Hepatocyte (in vitro differentiated cells): ENCODE measurements at regions not wholly inside any gene's neighbourhood (a gene's known extent, or its start where the extent isn't known, plus 50 kb on each side); places are given as distances from the start of the nearest gene placed in this dataset.
A peak's percentile ranks its signal among the peaks of the same experiment; 100 is the strongest.
"Not testable (repeated sequence)": the region's sequence is repeated elsewhere in the genome, so short reads cannot be mapped to it uniquely, and the experiment has no call there.

Experiments
- DNase-seq: peaks from one replicate; pipeline ENCODE4 v3.0.0-alpha.2; 2016; ENCODE audit warnings: low spot score
- H2AFZ ChIP-seq: fragments of 200-600 bp; sonication (generic); 2 replicates; pipeline ENCODE4 v1.6.0; 2016; ENCODE audit warnings: antibody characterized with exemption, mild to moderate bottlenecking
- H3K27ac ChIP-seq: fragments of 200-600 bp; sonication (generic); 2 replicates; pipeline ENCODE4 v1.5.1; 2016; ENCODE audit warnings: mild to moderate bottlenecking
- H3K27me3 ChIP-seq: fragments of 200-600 bp; sonication (generic); 2 replicates; pipeline ENCODE4 v1.6.1; 2016
- H3K36me3 ChIP-seq: fragments of 200-600 bp; sonication (generic); replicated peaks from 2 replicates; pipeline ENCODE4 v1.5.1; 2016; ENCODE audit warnings: low read depth; ENCODE audit not compliant: insufficient read depth
- H3K4me1 ChIP-seq: fragments of 200-600 bp; sonication (generic); 2 replicates; pipeline ENCODE4 v1.5.1; 2016; ENCODE audit warnings: mild to moderate bottlenecking, moderate library complexity; ENCODE audit not compliant: insufficient read depth
- H3K4me2 ChIP-seq: fragments of 200-600 bp; sonication (generic); 2 replicates; pipeline ENCODE4 v1.6.0; 2016
- H3K4me3 ChIP-seq: fragments of 200-600 bp; sonication (generic); 2 replicates; pipeline ENCODE4 v1.5.1; 2016; ENCODE audit warnings: mild to moderate bottlenecking
- H3K79me2 ChIP-seq: fragments of 200-600 bp; sonication (generic); 2 replicates; pipeline ENCODE4 v1.6.0; 2017; ENCODE audit warnings: mild to moderate bottlenecking
- H3K9me2 ChIP-seq: fragments of 200-600 bp; sonication (generic); replicated peaks from 2 replicates; pipeline ENCODE4 v1.6.0; 2017; ENCODE audit warnings: mild to moderate bottlenecking; ENCODE audit not compliant: insufficient read depth
- H3K9me3 ChIP-seq: fragments of 200-600 bp; sonication (generic); 2 replicates; pipeline ENCODE4 v1.5.1; 2016; ENCODE audit warnings: low read depth, mild to moderate bottlenecking
- H4K20me1 ChIP-seq: fragments of 200-600 bp; sonication (generic); 2 replicates; pipeline ENCODE4 v1.6.0; 2016; ENCODE audit warnings: mild to moderate bottlenecking; ENCODE audit not compliant: insufficient read depth, poor library complexity, severe bottlenecking
- EZH2 ChIP-seq: fragments of 200-600 bp; sonication (generic); IDR thresholded peaks from 2 replicates; pipeline ENCODE4 v1.6.1; 2016; ENCODE audit warnings: antibody characterized with exemption, mild to moderate bottlenecking, borderline replicate concordance
- EZH2phosphoT487 ChIP-seq: fragments of 200-600 bp; sonication (generic); IDR thresholded peaks from one replicate; pipeline ENCODE4 v1.6.1; 2018; ENCODE audit warnings: antibody characterized with exemption, mild to moderate bottlenecking, low read depth, moderate library complexity; ENCODE audit not compliant: unreplicated experiment, severe bottlenecking
- WGBS: methylation state at CpG from one replicate; pipeline ENCODE4 v1.1.6; 2016; ENCODE audit warnings: low lambda C conversion rate; ENCODE audit errors: missing lambda C conversion rate; 5-methylcytosine and 5-hydroxymethylcytosine counted together
- TF ChIP-seq, protein P1 (sequence below): fragments of 200-600 bp; sonication (generic); IDR thresholded peaks from 2 replicates; pipeline ENCODE4 v1.5.1; 2016; ENCODE audit warnings: antibody characterized with exemption, mild to moderate bottlenecking; ENCODE audit not compliant: poor library complexity

GRCh38 chr10:123274306-123275135 lies 120.3 kb downstream of the BUB3 start:
- Histone ChIP-seq H2AFZ (no peak overlapping the region), H3K4me1 (no peaks in the 10 kb centered on the region), H3K4me3 (no peak overlapping the region), H3K36me3 (no peaks in the 10 kb centered on the region), H3K27ac (no peak overlapping the region), H4K20me1 (no peaks in the 10 kb centered on the region), H3K4me2 (peak overlapping the region; percentile 62), H3K79me2 (no peaks in the 10 kb centered on the region), H3K9me3 (no peaks in the 10 kb centered on the region), H3K9me2 (no peaks in the 10 kb centered on the region), H3K27me3 (peaks cover 25% of the 10 kb centered on the region)
- TF ChIP-seq EZH2phosphoT487 (no peak), EZH2 (no peak)
- TF ChIP-seq, protein P1, sequence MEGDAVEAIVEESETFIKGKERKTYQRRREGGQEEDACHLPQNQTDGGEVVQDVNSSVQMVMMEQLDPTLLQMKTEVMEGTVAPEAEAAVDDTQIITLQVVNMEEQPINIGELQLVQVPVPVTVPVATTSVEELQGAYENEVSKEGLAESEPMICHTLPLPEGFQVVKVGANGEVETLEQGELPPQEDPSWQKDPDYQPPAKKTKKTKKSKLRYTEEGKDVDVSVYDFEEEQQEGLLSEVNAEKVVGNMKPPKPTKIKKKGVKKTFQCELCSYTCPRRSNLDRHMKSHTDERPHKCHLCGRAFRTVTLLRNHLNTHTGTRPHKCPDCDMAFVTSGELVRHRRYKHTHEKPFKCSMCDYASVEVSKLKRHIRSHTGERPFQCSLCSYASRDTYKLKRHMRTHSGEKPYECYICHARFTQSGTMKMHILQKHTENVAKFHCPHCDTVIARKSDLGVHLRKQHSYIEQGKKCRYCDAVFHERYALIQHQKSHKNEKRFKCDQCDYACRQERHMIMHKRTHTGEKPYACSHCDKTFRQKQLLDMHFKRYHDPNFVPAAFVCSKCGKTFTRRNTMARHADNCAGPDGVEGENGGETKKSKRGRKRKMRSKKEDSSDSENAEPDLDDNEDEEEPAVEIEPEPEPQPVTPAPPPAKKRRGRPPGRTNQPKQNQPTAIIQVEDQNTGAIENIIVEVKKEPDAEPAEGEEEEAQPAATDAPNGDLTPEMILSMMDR: no peak
- 50% methylated on average over 25 of the region's 32 CpGs for WGBS
- DNase-seq: no peak

DNA sequence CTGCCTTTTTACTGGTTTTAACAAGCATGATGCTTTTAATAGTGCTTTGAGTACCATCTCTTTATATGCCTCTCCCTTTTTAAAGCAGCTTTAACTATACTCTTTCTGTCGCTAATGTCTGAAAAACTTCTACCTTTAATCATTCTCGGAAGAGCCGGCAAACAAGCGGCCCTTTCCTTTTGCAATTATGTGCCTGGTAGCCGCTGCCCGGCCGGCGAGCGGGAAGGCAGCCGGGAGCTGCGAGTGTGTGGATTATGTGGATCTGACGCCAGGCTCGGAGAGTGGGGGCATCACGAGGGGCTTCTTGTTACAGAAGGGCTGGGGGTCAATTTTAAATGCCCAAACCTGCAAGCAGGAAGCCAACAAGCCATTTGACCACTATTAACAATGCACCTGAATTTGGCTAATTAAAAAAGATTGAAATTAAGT lies 120.9 kb downstream of the BUB3 start:
- H3K4me2 ChIP-seq: peak overlapping the region; percentile 62

GRCh38 chr10:123278445-123278844 lies 124.2 kb downstream of the BUB3 start:
- H4K20me1 ChIP-seq: no peaks in the 10 kb centered on the region
- H3K9me2 ChIP-seq: no peaks in the 10 kb centered on the region
- no peak overlapping the region for H3K27ac ChIP-seq
- no peaks in the 10 kb centered on the region for H3K9me3 ChIP-seq
- H3K79me2 ChIP-seq: no peaks in the 10 kb centered on the region
- TF ChIP-seq EZH2 (no peak), EZH2phosphoT487 (no peak)
- TF ChIP-seq, protein P1: no peak
- no peak overlapping the region for H3K4me2 ChIP-seq
- no peak for DNase-seq
- H3K27me3 ChIP-seq: peaks cover 19% of the 10 kb centered on the region
- no peaks in the 10 kb centered on the region for H3K36me3 ChIP-seq
- no peak overlapping the region for H2AFZ ChIP-seq
- 93% methylated on average over 2 of the region's 2 CpGs for WGBS
- no peaks in the 10 kb centered on the region for H3K4me1 ChIP-seq
- no peak overlapping the region for H3K4me3 ChIP-seq

More for the DNA sequence above, 120.9 kb downstream of the BUB3 start:
- no peaks in the 10 kb centered on the region for H3K9me2 ChIP-seq
- no peak overlapping the region for H3K4me3 ChIP-seq
- H3K4me1 ChIP-seq: no peaks in the 10 kb centered on the region
- H3K27me3 ChIP-seq: peaks cover 25% of the 10 kb centered on the region
- no peak for DNase-seq
- no peaks in the 10 kb centered on the region for H3K9me3 ChIP-seq
- 52% methylated on average over 14 of the region's 14 CpGs for WGBS
- H3K36me3 ChIP-seq: no peaks in the 10 kb centered on the region
- no peaks in the 10 kb centered on the region for H4K20me1 ChIP-seq
- peak; percentile 44 for TF ChIP-seq EZH2
- TF ChIP-seq, protein P1: no peak
- H3K79me2 ChIP-seq: no peaks in the 10 kb centered on the region
- no peak overlapping the region for H2AFZ ChIP-seq
- H3K27ac ChIP-seq: no peak overlapping the region

DNA sequence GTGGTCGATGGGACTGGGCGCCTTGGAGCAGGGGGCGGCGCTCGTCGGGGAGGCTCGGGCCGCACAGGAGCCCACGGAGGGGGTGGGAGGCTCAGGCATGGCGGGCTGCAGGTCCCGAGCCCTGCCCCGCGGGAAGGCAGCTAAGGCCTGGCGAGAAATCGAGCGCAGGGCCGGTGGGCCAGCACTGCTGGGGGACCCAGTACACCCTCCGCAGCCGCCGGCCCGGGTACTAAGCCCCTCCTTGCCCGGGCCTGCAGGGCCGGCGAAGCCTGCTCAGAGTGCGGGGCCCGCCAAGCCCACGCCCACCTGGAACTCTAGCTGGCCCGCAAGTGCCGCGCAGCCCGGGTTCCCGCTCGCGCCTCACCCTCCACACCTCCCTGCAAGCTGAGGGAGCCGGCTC lies 129.2 kb downstream of the BUB3 start:
- not testable (repeated sequence) for H3K36me3 ChIP-seq, H2AFZ ChIP-seq, H3K4me2 ChIP-seq, DNase-seq, H3K27ac ChIP-seq, H3K4me3 ChIP-seq, H3K27me3 ChIP-seq, H3K4me1 ChIP-seq, H3K9me2 ChIP-seq, H4K20me1 ChIP-seq, H3K79me2 ChIP-seq, H3K9me3 ChIP-seq
- 93% methylated on average over 10 of the region's 35 CpGs for WGBS
